ENCODE measurements at regions not wholly inside any gene's neighbourhood (a gene's known extent, or its start where the extent isn't known, plus 50 kb on each side); places are given as distances from the start of the nearest gene placed in this dataset.

- Mint-ChIP-seq H3K27me3 (no peaks in the 10 kb centered on the region), H3K27ac (no peak overlapping the region), H3K36me3 (no peaks in the 10 kb centered on the region), H3K9me3 (peaks cover 0 to 7% (median 6%) of the 10 kb centered on the region in 3 donors), H3K4me1 (no peaks in the 10 kb centered on the region), H3K4me3 (no peak overlapping the region)
- DNase-seq = no peak
- POLR2A ChIA-PET = no interaction called here
- WGBS (ENCODE audit: insufficient coverage) = no CpG with 5 or more reads among the region's 3 CpGs
- no peaks in the 10 kb centered on the region for H3K9me3 ChIP-seq
- ATAC-seq (replicated peaks in 1 of 4) = no peak
- H3K27me3 ChIP-seq (replicated peaks in 1 of 2; ENCODE audit: control insufficient read depth in 2 of 2, extremely low read depth in 1 of 2, insufficient read depth in 2 of 2, low read length in 1 of 2) = no peaks in the 10 kb centered on the region
- no peak overlapping the region for H3K4me3 ChIP-seq (ENCODE audit: control insufficient read depth in 1 of 2, extremely low read depth in 1 of 2, low read length in 1 of 2)
- H3K4me1 ChIP-seq (ENCODE audit: control insufficient read depth in 1 of 2, extremely low read depth in 1 of 2, insufficient read depth in 2 of 2, low read length in 2 of 2) = no peaks in the 10 kb centered on the region
- H3K27ac ChIP-seq (ENCODE audit: low read length) = no peak overlapping the region
- CTCF ChIA-PET = interaction anchor here in 1 of 2 donors (0.6 kb wide), 1 partner anchor 197 kb away, joined by 3 read pairs; no protein-coding TSS in a partner anchor
- no peaks in the 10 kb centered on the region for H3K36me3 ChIP-seq (ENCODE audit: control insufficient read depth in 2 of 2, extremely low read depth in 1 of 2, insufficient read depth in 1 of 2, low read length in 1 of 2)
These were observed 60.6 kb upstream of the SEC16B start for GRCh38 chr1:178030467-178030866.

GRCh38 chr1:178031856-178032320 lies 62.0 kb upstream of the RASAL2 start:
- no peaks in the 10 kb centered on the region for H3K36me3 ChIP-seq (ENCODE audit: control insufficient read depth in 2 of 2, extremely low read depth in 1 of 2, insufficient read depth in 1 of 2, low read length in 1 of 2)
- H3K27ac Mint-ChIP-seq = no peak overlapping the region
- CTCF ChIA-PET = interaction anchor here in 1 of 2 donors (0.8 kb wide), 1 partner anchor 11 kb away, joined by 3 read pairs; no protein-coding TSS in a partner anchor
- no peak overlapping the region for H3K4me3 Mint-ChIP-seq
- no peaks in the 10 kb centered on the region for H3K36me3 Mint-ChIP-seq
- DNase-seq (no peak), ATAC-seq (replicated peaks in 1 of 4) (no peak)
- no peaks in the 10 kb centered on the region for H3K4me1 ChIP-seq (ENCODE audit: control insufficient read depth in 1 of 2, extremely low read depth in 1 of 2, insufficient read depth in 2 of 2, low read length in 2 of 2)
- H3K4me3 ChIP-seq (ENCODE audit: control insufficient read depth in 1 of 2, extremely low read depth in 1 of 2, low read length in 1 of 2) = no peak overlapping the region
- peaks cover 2 to 8% (median 6%) of the 10 kb centered on the region in 3 donors for H3K9me3 Mint-ChIP-seq
- H3K27ac ChIP-seq (ENCODE audit: low read length) = no peak overlapping the region
- peaks cover 0 to 5% of the 10 kb centered on the region in 2 experiments for H3K27me3 ChIP-seq (replicated peaks in 1 of 2; ENCODE audit: control insufficient read depth in 2 of 2, extremely low read depth in 1 of 2, insufficient read depth in 2 of 2, low read length in 1 of 2)
- H3K4me1 Mint-ChIP-seq = no peaks in the 10 kb centered on the region
- peaks cover under 1 to 4% of the 10 kb centered on the region in 2 donors for H3K27me3 Mint-ChIP-seq
- H3K9me3 ChIP-seq = no peaks in the 10 kb centered on the region
- POLR2A ChIA-PET = no interaction called here

DNA sequence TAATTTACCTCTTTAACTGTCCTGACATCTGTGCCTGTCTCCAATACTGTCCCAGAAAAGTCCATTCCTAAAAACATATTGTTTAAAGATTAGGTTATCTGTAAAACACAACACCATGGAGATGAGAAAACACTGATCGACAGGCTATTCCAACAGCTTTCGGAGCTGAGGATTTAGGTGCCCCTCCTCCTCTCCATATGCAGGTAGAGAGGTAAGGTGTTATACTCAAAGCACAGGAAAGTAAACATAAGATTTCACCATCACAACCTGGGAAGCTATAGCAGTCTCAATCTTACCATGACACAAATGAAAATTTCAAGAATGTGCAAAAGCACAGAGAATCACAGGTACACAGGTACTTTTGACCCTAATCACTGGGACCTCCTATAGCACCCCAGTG lies 60.9 kb upstream of the RASAL2 start:
- CTCF ChIA-PET = no interaction called here
- Histone ChIP-seq H3K36me3 (ENCODE audit: control insufficient read depth in 2 of 2, extremely low read depth in 1 of 2, insufficient read depth in 1 of 2, low read length in 1 of 2) (no peaks in the 10 kb centered on the region), H3K4me1 (ENCODE audit: control insufficient read depth in 1 of 2, extremely low read depth in 1 of 2, insufficient read depth in 2 of 2, low read length in 2 of 2) (no peaks in the 10 kb centered on the region), H3K9me3 (no peaks in the 10 kb centered on the region), H3K27me3 (replicated peaks in 1 of 2; ENCODE audit: control insufficient read depth in 2 of 2, extremely low read depth in 1 of 2, insufficient read depth in 2 of 2, low read length in 1 of 2) (peaks cover 0 to 11% of the 10 kb centered on the region in 2 experiments), H3K4me3 (ENCODE audit: control insufficient read depth in 1 of 2, extremely low read depth in 1 of 2, low read length in 1 of 2) (no peak overlapping the region), H3K27ac (ENCODE audit: low read length) (no peak overlapping the region)
- ATAC-seq (replicated peaks in 1 of 4) (no peak), DNase-seq (no peak)
- peaks cover 5 to 11% (median 9%) of the 10 kb centered on the region in 3 donors for H3K9me3 Mint-ChIP-seq
- no peak overlapping the region for H3K27ac Mint-ChIP-seq
- no peaks in the 10 kb centered on the region for H3K4me1 Mint-ChIP-seq
- H3K4me3 Mint-ChIP-seq = no peak overlapping the region
- POLR2A ChIA-PET = no interaction called here
- WGBS (ENCODE audit: insufficient coverage) = no CpG with 5 or more reads among the region's 2 CpGs
- H3K36me3 Mint-ChIP-seq = no peaks in the 10 kb centered on the region
- H3K27me3 Mint-ChIP-seq = peaks cover 5 to 8% of the 10 kb centered on the region in 2 donors

GRCh38 chr1:178034676-178035075 lies 59.2 kb upstream of the RASAL2 start:
- no CpG with 5 or more reads among the region's 2 CpGs for WGBS (ENCODE audit: insufficient coverage)

GRCh38 chr1:178036090-178036489 lies 57.8 kb upstream of the RASAL2 start:
- H3K27me3 ChIP-seq (replicated peaks in 1 of 2; ENCODE audit: control insufficient read depth in 2 of 2, extremely low read depth in 1 of 2, insufficient read depth in 2 of 2, low read length in 1 of 2) = peaks cover 0 to 18% of the 10 kb centered on the region in 2 experiments
- no peaks in the 10 kb centered on the region for H3K4me1 Mint-ChIP-seq
- peaks cover 5 to 15% (median 11%) of the 10 kb centered on the region in 3 donors for H3K9me3 Mint-ChIP-seq
- ATAC-seq (replicated peaks in 1 of 4) (no peak), DNase-seq (no peak)
- no peaks in the 10 kb centered on the region for H3K9me3 ChIP-seq
- WGBS (ENCODE audit: insufficient coverage) = 92% methylated on average over 10 of the region's 10 CpGs
- ChIA-PET CTCF (no interaction called here), POLR2A (no interaction called here)
- no peak overlapping the region for H3K27ac ChIP-seq (ENCODE audit: low read length)
- H3K4me3 Mint-ChIP-seq = no peak overlapping the region
- no peak overlapping the region for H3K4me3 ChIP-seq (ENCODE audit: control insufficient read depth in 1 of 2, extremely low read depth in 1 of 2, low read length in 1 of 2)
- peaks cover 7 to 8% of the 10 kb centered on the region in 2 donors for H3K27me3 Mint-ChIP-seq
- no peaks in the 10 kb centered on the region for H3K4me1 ChIP-seq (ENCODE audit: control insufficient read depth in 1 of 2, extremely low read depth in 1 of 2, insufficient read depth in 2 of 2, low read length in 2 of 2)
- no peak overlapping the region for H3K27ac Mint-ChIP-seq
- no peaks in the 10 kb centered on the region for H3K36me3 Mint-ChIP-seq
- no peaks in the 10 kb centered on the region for H3K36me3 ChIP-seq (ENCODE audit: control insufficient read depth in 2 of 2, extremely low read depth in 1 of 2, insufficient read depth in 1 of 2, low read length in 1 of 2)

More at GRCh38 chr1:178034676-178035075, 59.2 kb upstream of the RASAL2 start:
- Mint-ChIP-seq H3K36me3 (no peaks in the 10 kb centered on the region), H3K9me3 (peaks cover 5 to 11% (median 9%) of the 10 kb centered on the region in 3 donors), H3K4me1 (no peaks in the 10 kb centered on the region), H3K4me3 (no peak overlapping the region), H3K27me3 (peaks cover 5 to 8% of the 10 kb centered on the region in 2 donors), H3K27ac (no peak overlapping the region)
- Histone ChIP-seq H3K4me3 (ENCODE audit: control insufficient read depth in 1 of 2, extremely low read depth in 1 of 2, low read length in 1 of 2) (no peak overlapping the region), H3K36me3 (ENCODE audit: control insufficient read depth in 2 of 2, extremely low read depth in 1 of 2, insufficient read depth in 1 of 2, low read length in 1 of 2) (no peaks in the 10 kb centered on the region), H3K27ac (ENCODE audit: low read length) (no peak overlapping the region), H3K9me3 (no peaks in the 10 kb centered on the region), H3K4me1 (ENCODE audit: control insufficient read depth in 1 of 2, extremely low read depth in 1 of 2, insufficient read depth in 2 of 2, low read length in 2 of 2) (no peaks in the 10 kb centered on the region), H3K27me3 (replicated peaks in 1 of 2; ENCODE audit: control insufficient read depth in 2 of 2, extremely low read depth in 1 of 2, insufficient read depth in 2 of 2, low read length in 1 of 2) (peaks cover 0 to 18% of the 10 kb centered on the region in 2 experiments)
- ATAC-seq (replicated peaks in 1 of 4) = no peak
- CTCF ChIA-PET = no interaction called here
- DNase-seq = no peak
- POLR2A ChIA-PET = no interaction called here

DNA sequence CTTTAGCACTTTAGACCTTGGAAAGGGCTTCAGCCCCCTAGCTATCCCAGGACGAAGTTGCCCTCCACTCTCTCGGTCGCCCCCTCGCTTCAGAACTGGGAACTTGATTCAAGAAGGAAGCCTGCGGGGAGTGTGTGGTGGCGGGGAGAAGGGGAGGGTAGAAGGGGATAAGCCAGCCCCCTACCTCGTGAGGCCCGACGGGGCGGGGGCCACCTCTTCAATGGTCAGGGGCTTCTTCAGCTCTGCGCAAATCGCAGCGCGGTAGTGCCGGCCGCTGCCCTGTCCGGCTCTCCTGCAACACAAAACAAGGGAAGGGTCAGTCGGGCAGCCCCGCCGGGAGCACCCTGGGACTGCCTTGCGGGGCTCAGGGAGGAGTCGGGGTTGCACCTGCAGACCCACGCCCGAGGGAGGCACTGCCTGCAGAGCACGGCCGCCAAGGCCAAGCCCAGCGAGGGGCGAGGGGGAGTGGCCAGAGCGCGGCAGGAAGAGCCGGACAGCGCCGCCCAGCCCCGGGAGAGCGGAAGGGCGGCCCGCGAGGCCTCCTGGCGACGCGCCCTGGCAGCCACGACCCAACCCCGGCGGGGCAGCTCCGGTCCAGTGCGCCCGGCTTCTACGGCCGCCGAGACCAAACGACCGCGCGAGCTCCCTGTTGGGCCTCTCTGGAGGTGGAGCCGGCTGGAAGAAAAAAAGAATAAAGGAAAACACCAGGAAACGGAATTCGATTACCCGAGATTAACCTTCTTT lies 56.2 kb upstream of the RASAL2 start:
- H3K4me1 Mint-ChIP-seq = no peaks in the 10 kb centered on the region
- 10% methylated on average over 52 of the region's 58 CpGs for WGBS (ENCODE audit: insufficient coverage)
- peaks cover 9 to 21% (median 15%) of the 10 kb centered on the region in 3 donors for H3K9me3 Mint-ChIP-seq
- H3K36me3 ChIP-seq (ENCODE audit: control insufficient read depth in 2 of 2, extremely low read depth in 1 of 2, insufficient read depth in 1 of 2, low read length in 1 of 2) = no peaks in the 10 kb centered on the region
- H3K27me3 Mint-ChIP-seq = peaks cover 7 to 8% of the 10 kb centered on the region in 2 donors
- no peaks in the 10 kb centered on the region for H3K9me3 ChIP-seq
- DNase-seq = peak in 1 of 35 experiments; percentile 20
- no peak overlapping the region for H3K4me3 Mint-ChIP-seq
- no peak overlapping the region for H3K27ac Mint-ChIP-seq
- ATAC-seq (replicated peaks in 1 of 4) = no peak
- H3K36me3 Mint-ChIP-seq = no peaks in the 10 kb centered on the region
- H3K27me3 ChIP-seq (replicated peaks in 1 of 2; ENCODE audit: control insufficient read depth in 2 of 2, extremely low read depth in 1 of 2, insufficient read depth in 2 of 2, low read length in 1 of 2) = peaks cover 0 to 18% of the 10 kb centered on the region in 2 experiments
- no peak overlapping the region for H3K27ac ChIP-seq (ENCODE audit: low read length)
- ChIA-PET CTCF (no interaction called here), POLR2A (no interaction called here)
- no peak overlapping the region for H3K4me3 ChIP-seq (ENCODE audit: control insufficient read depth in 1 of 2, extremely low read depth in 1 of 2, low read length in 1 of 2)
- no peaks in the 10 kb centered on the region for H3K4me1 ChIP-seq (ENCODE audit: control insufficient read depth in 1 of 2, extremely low read depth in 1 of 2, insufficient read depth in 2 of 2, low read length in 2 of 2)

All from T-cell (primary cell).